AG04450 (cell line): ENCODE measurements at regions not wholly inside any gene's neighbourhood (a gene's known extent, or its start where the extent isn't known, plus 50 kb on each side); places are given as distances from the start of the nearest gene placed in this dataset.

Source experiments
- CTCF ChIA-PET: fragments of 300-600, 350-600 bp; formaldehyde crosslinking; extraction: SDS; loops from one replicate; lab custom pipeline; 2022; ENCODE audit warnings: antibody characterized with exemption, inconsistent platforms; lab: Charles Lee
- POLR2A ChIA-PET: fragments of 350-600 bp; formaldehyde crosslinking; extraction: SDS; loops from one replicate; lab custom pipeline; 2021; ENCODE audit warnings: antibody characterized with exemption, inconsistent platforms; lab: Yijun Ruan, JAX
- DNase-seq: peaks from one replicate; pipeline ENCODE4 v3.0.0-alpha.2; 2011; ENCODE audit warnings: low read depth, low spot score
- H3K27ac ChIP-seq: one replicate; pipeline ENCODE4 v1.5.1; 2012; ENCODE audit warnings: low read depth, low read length, control low read depth
- H3K27me3 ChIP-seq: one replicate; pipeline ENCODE4 v1.6.0; 2012; ENCODE audit warnings: low read length; ENCODE audit not compliant: control insufficient read depth, insufficient read depth
- H3K4me3 ChIP-seq: 2 replicates; pipeline ENCODE4 v1.5.1; 2011; ENCODE audit warnings: mild to moderate bottlenecking, low read depth, low read length, control low read depth
- H3K9me3 ChIP-seq: 2 replicates; pipeline ENCODE4 v1.5.1; 2012; ENCODE audit warnings: low read length; ENCODE audit not compliant: control insufficient read depth, insufficient read depth
- CTCF ChIP-seq: IDR thresholded peaks from 2 replicates; pipeline ENCODE4 v1.5.1; 2011; ENCODE audit warnings: low read depth, low read length, control low read depth, inconsistent platforms

GRCh38 chr22:34913826-34914225 is 152.1 kb upstream of the ISX start:
- Histone ChIP-seq H3K27ac (no peak overlapping the region), H3K27me3 (no peaks in the 10 kb centered on the region), H3K9me3 (peaks cover 51% of the 10 kb centered on the region), H3K4me3 (no peak overlapping the region)
- DNase-seq: no peak
- ChIA-PET CTCF (no interaction called here), POLR2A (no interaction called here)
- TF ChIP-seq CTCF: no peak

- TF ChIP-seq CTCF: no peak
- ChIA-PET CTCF (no interaction called here), POLR2A (no interaction called here)
- DNase-seq: no peak
- Histone ChIP-seq H3K9me3 (peaks cover 56% of the 10 kb centered on the region), H3K27me3 (no peaks in the 10 kb centered on the region), H3K27ac (no peak overlapping the region), H3K4me3 (no peak overlapping the region)
These were observed 151.1 kb upstream of the ISX start for GRCh38 chr22:34914846-34915245.

- POLR2A ChIA-PET: no interaction called here
- DNase-seq: no peak
- CTCF ChIA-PET: no interaction called here
- no peak for TF ChIP-seq CTCF
- H3K27ac ChIP-seq: no peak overlapping the region
- H3K9me3 ChIP-seq: peaks cover 47% of the 10 kb centered on the region
- H3K4me3 ChIP-seq: no peak overlapping the region
- H3K27me3 ChIP-seq: no peaks in the 10 kb centered on the region
These were observed 148.7 kb upstream of the ISX start for GRCh38 chr22:34917239-34917638.

- no peak overlapping the region for H3K27ac ChIP-seq
- H3K9me3 ChIP-seq: peaks cover 49% of the 10 kb centered on the region
- CTCF ChIA-PET: no interaction called here
- no peak for TF ChIP-seq CTCF
- POLR2A ChIA-PET: no interaction called here
- no peak overlapping the region for H3K4me3 ChIP-seq
- DNase-seq: no peak
- no peaks in the 10 kb centered on the region for H3K27me3 ChIP-seq
These were observed 134.9 kb upstream of the ISX start for GRCh38 chr22:34931026-34931425.

- TF ChIP-seq CTCF: no peak
- ChIA-PET CTCF (no interaction called here), POLR2A (no interaction called here)
- H3K9me3 ChIP-seq: peaks cover 45% of the 10 kb centered on the region
- H3K27ac ChIP-seq: no peak overlapping the region
- H3K4me3 ChIP-seq: no peak overlapping the region
- no peaks in the 10 kb centered on the region for H3K27me3 ChIP-seq
- DNase-seq: no peak
These were observed 131.7 kb upstream of the ISX start for GRCh38 chr22:34934261-34934660.
